HG03025 (cell line): ENCODE measurements at regions not wholly inside any gene's neighbourhood (a gene's known extent, or its start where the extent isn't known, plus 50 kb on each side); places are given as distances from the start of the nearest gene placed in this dataset.
"Not testable (repeated sequence)": the region's sequence is repeated elsewhere in the genome, so short reads cannot be mapped to it uniquely, and the experiment has no call there.

Experiments
- ATAC-seq: cut with Tn5 transposase; IDR thresholded peaks from one replicate; pipeline ENCODE4 v1.9.1; 2021; ENCODE audit warnings: mild to moderate bottlenecking, moderate library complexity; ENCODE audit not compliant: unreplicated experiment, low FRiP score

DNA sequence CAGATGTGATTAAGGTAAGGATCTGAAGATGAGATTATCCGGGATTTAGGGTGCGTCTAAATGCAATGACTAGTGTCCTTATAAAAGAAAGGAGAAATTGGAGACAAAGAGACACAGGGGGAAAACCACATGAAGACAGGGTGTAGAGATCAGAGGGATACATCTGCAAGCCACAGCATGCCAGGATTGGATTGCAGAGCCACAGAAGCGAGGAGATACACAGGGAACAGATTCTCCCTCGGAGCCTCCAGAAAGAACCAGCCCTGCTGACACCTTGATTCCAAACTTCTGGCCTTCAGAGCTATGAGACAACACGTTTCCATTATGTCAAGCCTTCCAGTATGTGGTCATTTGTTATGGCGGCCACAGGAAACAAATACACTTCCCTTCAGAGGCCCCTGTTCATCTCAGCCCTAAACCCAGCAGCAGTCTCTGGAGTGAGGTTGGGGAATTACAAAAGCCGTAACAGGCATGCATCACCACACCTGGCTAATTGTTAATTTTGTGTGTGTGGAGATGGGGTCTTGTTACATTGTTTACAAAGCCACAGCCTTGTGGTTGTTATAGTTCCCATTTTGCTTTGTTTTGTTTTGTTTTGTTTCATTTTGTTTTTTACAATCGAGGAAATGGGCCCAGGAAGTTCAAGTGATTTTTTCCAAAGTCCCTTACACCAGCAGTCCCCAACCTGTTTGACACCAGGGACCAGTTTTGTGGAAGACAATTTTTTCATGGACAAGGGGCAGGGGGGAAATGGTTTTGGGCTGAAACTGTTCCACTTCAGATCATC, 51.6 kb upstream of the LYRM9 start:
- no peak for ATAC-seq

DNA sequence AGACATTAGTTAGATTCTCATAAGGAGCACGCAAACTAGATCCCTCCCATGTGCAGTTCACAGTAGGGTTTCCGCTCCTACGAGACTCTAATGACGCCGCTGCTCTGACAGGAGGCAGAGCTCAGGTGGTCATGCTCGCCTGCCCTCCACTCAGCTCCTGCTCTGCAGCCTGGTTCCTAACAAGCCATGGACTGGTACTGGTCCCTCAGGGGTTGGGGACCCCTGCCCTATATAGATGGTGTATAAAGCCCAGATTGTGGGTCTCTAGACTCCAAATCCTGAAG, 52.1 kb upstream of the LYRM9 start:
- ATAC-seq = no peak

DNA sequence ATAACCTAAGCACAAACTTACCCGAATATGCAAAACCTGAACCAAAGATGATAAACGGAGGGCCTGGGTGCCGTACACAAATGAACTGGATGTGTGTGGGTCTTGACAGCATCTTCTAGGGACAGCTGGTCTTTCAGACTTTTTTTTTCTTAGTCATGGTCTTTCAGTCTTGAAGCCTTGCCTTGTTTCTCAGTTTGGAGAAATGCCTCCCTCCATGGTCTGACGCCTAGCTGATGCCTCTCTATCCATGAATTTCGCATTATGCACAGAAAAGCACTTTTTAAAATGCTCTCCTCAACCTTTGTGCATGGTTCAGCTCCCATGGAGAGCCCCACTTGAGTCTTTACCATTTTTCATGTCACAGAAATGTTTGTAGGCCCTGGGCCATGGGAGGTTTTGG, 52.8 kb upstream of the LYRM9 start:
- no peak for ATAC-seq

DNA sequence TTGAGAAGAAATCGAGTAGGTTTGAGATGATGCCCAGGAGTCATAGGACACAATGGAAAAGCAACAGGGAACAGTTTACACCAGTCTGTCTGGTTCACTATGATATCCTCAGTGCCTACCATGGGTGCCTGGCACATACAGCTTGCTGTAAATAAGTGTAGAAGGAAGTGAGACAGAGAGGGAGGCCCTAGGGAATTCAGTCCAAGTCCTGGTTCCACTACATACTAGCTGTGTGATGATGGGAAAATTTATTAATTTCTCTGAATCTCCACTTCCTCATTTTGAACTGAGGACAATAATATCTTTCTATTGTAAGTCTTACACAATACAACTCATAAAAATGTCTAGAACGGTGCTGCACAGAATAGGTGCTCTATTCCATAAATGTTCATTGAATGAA, 53.3 kb upstream of the LYRM9 start:
- ATAC-seq = no peak

DNA sequence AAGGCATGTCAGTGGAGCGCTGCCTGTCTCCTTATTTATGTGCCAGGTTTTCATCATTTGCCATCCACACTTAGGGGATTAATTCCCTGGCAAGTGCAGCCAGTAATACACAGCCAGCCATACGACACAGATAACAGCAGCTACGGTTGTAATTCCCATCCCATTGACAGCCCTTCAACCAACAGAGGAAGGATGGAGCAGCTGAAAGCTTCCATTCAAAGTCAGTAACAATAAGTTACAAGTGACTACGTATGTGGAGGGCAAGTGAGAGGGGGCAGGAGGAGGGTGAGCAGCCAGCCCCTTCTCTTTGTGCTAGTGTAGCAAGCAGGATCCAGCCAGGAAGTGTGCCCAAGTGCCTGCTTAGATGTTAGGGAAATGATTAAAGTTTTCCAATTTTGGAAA, 53.8 kb upstream of the LYRM9 start:
- no peak for ATAC-seq

DNA sequence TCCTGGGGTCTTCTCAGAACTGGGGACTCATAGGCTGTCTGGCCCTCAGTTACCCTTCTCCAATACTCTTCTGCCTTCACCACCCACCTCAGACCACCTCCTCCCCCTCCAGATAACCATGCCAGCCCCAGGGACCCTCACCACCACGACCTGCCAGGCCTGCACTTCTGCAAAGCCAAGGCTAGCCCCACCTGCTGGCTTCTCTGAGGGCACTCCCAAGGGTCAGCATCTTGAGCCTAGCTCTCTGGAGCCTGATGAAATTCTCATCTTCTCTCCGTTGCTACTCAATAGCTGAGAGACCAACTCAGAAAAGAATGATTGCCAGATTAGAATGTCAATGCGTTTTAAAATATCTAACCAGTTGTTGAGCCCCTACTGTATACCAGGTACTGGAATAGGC, 56.1 kb upstream of the LYRM9 start:
- no peak for ATAC-seq

DNA sequence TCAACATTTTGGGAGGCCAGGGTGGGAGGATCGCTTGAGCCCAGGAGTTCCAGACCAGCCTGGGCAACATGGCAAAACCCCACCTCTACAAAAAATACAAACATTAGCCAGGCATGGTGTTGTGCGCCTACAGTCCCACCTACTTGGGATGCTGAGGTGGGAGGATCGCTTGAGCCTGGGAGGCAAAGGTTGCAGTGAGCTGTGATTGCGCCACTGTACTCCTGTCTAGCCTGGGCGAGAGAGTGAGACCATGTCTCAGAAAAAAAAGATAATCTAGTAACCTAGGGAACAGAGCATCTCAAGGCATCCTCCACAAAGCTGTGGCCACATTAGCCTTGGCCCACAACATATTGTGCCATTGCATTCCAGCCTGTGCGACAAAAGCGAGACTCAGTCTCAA, 57.1 kb upstream of the LYRM9 start:
- not testable (repeated sequence) for ATAC-seq

DNA sequence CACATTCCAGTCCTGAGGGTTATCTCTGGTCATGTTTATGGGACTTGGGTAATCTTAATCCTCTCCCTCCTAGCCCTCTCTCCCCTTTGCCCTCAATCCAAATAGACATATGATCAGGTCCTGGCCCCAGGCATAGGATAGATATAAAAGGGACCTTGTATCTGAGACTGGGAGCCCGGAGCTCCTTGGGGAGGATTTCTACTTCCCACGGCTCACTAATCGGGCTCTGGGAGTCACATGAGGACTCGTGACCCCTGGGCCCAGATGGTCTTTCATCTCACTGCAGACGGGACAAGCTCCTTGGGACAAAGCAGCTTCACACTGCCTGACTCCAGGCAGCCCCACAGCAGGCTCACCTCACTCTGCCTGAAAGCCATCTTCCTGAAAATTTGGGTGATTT, 57.8 kb upstream of the LYRM9 start:
- no peak for ATAC-seq

DNA sequence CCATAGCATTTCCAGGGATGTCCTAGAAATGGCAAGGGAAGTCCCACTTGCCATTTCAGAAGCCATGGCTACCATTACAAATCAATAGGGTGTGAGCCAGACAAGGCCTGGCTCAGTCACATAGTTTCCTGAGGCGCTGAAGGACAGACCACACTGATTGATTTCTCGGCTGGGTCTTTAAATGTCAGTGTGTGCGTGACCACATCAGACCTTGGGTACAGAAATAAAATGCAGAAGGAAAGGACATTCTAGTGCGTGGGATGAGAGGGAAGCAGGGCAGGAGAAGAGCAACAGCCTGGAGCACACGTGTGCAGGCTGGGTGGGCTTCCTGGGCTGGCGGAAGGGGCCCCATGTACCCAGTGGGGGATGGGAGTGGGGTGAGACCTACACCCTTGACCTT, 58.7 kb upstream of the LYRM9 start:
- ATAC-seq = no peak

DNA sequence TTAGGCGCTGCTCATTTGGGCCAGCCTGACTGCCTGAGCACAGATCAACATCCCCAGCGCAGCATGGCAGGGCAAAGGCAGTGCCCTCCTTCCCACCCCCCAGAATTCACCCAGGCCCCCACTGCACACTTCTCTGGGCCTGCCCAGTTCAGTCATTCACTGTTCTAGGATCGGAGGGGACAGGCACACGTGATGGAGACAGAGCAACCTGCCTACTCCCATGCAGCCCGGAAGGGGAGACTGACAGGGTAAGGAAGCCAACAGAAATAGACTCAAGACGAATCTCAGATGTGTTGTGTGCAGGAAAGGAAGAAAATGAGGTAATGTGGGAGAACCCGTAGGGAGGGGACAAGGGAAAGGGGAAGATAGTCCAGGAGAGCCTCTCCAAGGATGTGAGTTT, 59.2 kb upstream of the LYRM9 start:
- no peak for ATAC-seq

DNA sequence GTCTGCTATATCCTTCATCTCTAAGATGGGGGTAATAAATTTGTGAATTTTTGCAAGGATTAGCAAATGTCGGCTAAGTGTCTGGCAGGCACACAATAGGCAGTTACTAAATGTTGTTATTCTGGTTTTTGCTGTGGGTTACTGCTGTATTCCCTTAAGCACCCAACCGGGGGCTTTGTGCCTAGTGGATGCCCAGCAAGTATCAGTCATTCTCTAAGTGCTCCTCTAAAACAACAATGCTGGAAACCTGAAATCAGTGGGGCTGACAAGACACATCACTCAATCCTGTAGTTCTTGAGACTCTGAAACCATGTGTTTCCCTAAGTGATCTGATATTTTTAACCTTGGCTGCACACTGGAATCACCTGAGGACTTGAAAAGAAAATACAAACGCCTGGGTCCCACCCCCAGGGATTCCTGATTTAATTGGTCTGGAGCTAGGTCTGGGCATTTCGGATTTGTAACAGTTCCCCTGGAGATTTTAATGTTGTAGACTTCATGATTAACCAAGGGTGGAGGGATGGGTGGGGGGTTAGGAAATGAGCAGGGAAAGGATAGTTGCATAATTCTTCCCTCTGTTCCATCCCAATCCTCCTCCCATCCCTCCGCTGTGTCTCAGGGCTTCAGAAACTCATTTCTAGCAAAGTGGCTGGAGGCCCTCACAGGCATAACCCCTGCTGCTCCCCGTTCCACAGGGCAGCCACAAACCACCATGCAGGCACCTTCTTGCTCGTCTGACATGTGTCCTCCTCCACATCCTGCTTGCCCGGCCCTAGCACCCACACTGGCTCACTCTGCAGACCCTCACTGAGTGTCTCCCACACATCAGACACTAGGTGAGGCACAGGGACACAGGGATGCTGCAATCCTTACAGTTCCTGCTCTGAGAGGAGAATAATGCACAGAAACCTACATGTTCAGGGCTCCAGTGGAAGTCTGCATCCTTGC, 61.7 kb upstream of the LYRM9 start:
- ATAC-seq = no peak

DNA sequence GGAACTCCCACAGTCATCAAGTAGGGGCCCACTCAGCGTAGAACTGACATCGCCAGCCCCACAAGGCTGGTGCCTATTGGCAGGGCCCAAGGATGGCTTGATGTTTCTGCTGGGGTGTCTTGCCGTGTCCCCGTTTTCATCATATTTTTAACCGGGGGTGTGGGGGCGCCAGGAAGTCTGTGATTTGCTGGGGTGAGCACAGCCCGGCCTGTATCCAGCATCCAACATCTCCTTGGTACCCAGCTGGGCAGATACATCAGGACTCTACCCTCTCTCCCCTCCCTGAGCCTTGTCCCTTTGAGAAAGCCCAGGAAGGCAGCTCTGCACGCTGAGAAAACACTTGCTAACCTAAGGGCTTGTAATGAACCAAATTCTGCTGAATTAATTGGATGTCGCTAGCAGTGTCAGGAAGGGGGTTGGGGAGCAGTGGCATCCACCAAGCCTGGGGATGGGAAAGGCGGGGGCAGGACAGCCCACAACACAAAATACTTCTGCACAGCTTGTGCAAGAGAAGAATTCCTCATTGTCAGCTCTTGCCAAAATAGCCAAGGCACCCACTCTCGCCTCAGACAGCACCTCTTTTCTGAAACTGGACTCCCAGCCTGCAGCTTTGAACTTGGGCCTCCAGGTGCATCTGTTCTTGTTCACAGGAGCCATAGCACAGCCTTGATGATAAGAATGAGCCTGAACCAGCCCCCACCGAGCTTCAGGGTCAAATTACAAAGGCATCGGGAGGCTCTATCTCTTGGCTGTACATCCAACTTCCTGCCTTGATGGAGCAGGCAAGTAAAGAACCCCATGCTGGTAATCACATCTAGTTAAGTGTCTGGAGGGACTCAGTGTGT, 63.7 kb upstream of the LYRM9 start:
- no peak for ATAC-seq

DNA sequence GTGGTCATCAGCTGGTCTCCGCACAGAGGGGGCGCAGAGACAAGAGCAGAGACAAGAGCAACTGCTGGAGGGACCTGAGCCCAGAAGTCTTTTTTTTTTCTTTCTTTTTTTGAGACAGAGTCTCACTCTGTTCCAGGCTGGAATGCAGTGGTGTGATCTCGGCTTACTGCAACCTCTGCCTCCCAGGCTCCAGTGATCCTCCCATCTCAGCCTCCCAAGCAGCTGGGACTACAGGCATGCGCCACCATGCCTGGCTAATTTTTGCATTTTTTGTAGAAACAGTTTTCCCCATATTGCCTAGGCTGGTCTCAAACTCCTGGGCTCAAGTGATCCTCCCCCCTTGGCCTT, 64.3 kb upstream of the LYRM9 start:
- ATAC-seq = not testable (repeated sequence)

DNA sequence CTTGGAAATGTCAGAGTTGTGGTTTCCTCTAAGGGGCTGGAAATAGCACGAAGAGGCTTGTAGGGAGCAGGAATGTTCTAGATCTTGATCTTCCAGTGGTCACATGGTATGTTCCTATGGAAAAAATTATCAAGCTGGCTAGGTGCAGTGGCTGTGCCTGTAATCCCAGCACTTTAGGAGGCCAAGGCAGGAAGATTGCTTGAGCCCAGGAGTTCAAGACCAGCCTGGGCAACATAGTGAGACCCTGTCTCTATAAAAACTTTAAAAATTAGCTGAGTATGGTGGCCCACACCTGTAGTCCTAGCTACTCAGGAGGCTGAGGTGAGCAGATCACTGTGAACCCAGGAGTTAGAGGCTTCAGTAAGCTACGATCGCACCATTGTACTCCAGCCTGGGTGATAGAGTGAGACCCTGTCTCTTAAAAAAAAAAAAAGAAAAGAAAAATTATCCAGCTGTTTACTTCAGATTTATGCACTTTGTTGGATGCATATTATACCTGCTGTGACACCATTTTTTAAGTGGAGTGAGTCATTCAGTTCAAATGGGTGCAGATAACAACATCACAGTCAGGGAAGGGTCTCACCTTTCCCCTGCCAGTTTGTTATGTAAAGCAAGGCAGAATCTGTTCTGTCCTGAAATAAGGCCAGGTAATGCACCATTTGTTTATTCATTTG, 65.7 kb upstream of the LYRM9 start:
- no peak for ATAC-seq

DNA sequence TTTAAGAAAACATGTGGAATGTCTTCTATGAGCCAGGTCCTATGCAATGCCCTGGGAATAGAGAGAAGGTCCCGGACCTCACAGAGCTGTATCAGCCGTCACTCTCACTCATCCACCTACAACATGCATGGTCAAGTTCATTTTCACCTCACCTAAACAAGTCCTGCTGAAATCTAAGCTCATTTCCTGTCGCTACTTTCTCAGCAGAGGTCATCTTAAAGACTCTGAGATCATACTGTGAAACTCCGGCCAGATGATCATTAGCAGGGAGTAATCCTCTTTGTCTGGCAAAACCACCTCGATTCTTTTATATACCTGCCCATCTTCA, 66.2 kb upstream of the LYRM9 start:
- no peak for ATAC-seq

DNA sequence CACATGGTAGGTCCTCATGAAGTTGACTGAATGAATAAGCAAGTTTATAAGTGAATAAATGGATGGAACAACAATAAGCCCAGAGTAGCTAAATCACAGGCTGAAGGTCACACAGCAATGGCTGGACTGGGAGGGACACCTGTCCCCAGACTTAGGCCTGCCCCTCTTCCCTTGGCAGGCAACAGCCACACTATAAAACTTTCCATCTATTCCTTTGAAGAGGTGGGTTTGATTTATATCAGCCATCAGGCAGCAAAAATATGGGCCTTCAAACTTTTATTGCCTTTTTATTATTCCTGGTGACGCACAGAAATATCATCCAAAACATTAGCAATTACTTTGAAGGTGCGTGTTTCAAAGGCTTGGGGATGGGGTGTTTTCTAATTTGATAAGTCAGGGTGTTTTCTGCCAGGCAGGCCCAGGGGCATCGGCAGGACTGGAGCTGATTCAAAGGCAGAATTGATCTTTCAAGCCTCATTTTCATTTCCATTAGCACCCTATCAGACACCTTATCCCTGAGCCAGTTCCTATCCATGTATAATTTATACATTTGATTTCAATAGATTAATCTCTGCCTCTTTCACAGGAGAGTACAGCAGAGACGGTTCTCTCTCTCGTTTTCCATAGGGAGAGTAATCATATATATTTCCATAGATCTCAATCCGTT, 67.2 kb upstream of the LYRM9 start:
- no peak for ATAC-seq

DNA sequence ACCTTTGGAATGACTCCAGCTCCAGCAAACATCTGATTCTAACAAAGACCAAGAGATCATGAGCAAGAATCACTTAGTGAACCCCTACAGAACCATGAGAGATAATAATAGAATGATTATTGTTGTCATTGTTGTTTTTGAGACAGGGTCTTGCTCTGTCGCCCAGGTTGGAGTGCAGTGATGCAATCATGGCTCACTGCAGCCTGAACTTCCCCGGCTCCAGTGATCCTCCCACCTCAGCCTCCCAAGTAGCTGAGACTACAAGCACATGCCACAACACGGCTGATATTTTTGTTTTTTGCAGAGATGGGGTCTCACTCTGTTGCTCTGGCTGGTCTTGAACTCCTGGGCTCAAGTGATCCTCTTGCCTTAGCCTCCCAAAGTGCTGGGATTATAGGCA, 69.4 kb upstream of the LYRM9 start:
- ATAC-seq = not testable (repeated sequence)

DNA sequence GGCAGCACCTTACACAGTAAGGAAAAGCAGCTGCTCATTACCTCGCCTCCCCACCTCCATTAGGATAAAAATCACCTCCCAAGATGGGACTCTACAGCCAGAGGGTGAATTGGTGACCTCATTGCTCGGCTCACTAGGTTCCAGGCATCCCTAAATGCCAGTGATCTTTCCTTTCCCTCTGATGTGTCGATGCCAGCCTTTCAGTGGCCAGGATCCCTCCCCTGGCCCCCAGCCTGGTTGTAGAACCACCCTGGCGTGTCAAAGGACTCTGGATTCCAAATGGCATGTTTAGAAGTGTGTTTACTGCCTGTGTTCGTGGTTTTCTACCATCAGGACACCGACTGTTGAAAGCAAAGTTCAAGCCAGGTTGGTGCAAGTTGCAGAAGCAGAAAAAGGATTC, 72.1 kb upstream of the LYRM9 start:
- no peak for ATAC-seq

DNA sequence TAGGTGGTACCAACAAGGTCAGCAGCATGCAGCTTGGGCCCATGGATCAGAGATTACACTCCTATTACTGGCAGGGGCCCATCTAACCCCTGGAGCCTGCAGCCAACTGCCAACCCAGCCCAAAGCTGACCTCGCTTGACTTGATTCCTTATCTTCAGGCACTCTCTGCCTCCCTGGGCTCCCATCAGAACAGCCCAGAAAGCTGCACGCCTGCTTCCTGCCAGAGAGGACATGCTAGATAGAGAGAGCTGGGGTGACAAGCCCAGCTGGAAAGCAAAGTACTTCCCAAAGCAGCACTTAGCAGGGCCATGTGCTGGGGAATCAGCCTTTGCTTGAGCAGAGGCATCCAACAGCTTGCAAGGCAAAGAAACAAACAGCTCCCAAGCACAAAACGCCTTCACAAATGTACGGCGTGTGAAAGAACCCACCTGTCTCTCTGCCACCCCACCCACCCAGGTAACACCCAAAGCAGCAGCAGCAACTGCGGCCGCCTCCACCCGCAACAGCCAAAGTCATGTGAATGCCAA, 74.2 kb upstream of the NLK start:
- ATAC-seq = no peak

DNA sequence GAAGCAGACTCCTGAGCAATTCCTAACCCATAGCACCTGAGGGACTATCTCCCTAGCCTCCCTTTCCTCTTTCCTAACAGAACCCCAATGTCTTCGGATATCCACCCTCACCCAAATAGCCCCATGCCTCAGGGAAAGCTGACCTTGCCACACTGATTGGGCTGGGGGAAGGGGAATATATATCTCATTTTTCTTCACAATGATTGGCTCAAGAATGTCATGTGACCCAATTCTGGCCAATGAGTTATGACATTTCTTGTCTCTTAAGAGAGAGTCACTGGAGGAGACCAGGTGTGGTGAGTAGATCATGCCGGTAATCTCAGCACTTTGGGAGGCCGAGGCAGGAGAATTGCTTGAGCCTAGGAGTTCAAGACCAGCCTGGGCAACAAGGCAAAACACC, 71.9 kb upstream of the NLK start:
- no peak for ATAC-seq
